ENCODE measurements at regions not wholly inside any gene's neighbourhood (a gene's known extent, or its start where the extent isn't known, plus 50 kb on each side); places are given as distances from the start of the nearest gene placed in this dataset.

- Histone ChIP-seq H3K4me1 (no peaks in the 10 kb centered on the region), H3K27me3 (replicated peaks; ENCODE audit: control insufficient read depth, insufficient read depth, low read length) (peaks cover 1% of the 10 kb centered on the region), H3K36me3 (ENCODE audit: control insufficient read depth, insufficient read depth, low read length) (no peaks in the 10 kb centered on the region), H3K9me3 (no peaks in the 10 kb centered on the region), H3K4me3 (ENCODE audit: low read depth, low read length) (no peak overlapping the region)
- Mint-ChIP-seq H3K4me1 (ENCODE audit: low read depth, unreplicated experiment) (no peaks in the 10 kb centered on the region), H3K9me3 (ENCODE audit: unreplicated experiment) (no peaks in the 10 kb centered on the region), H3K4me3 (ENCODE audit: unreplicated experiment) (no peak overlapping the region), H3K27me3 (ENCODE audit: insufficient read depth, unreplicated experiment) (peaks cover 9% of the 10 kb centered on the region), H3K27ac (ENCODE audit: unreplicated experiment) (no peak overlapping the region), H3K36me3 (ENCODE audit: insufficient read depth, unreplicated experiment) (no peaks in the 10 kb centered on the region)
- intact Hi-C loops (cut with micrococcal nuclease; ENCODE audit: unreplicated experiment), result no loop called here
- POLR2A ChIA-PET, result no interaction called here
- BruUV-seq (replicated peaks), result no TSS peak
- no peak for TF ChIP-seq CTCF (IDR thresholded peaks at IDR 0.05; ENCODE audit: insufficient read depth in 1 of 2, low read depth in 1 of 2, low read length in 1 of 2, severe bottlenecking in 1 of 2, unreplicated experiment in 1 of 2)
- DNase-seq, result no peak
- CTCF ChIA-PET, result no interaction called here
Measured at GRCh38 chr10:124174071-124174566, 80.7 kb upstream of the CHST15 start.

- Histone ChIP-seq H3K36me3 (ENCODE audit: control insufficient read depth, insufficient read depth, low read length) (no peaks in the 10 kb centered on the region), H3K4me1 (no peaks in the 10 kb centered on the region), H3K27me3 (replicated peaks; ENCODE audit: control insufficient read depth, insufficient read depth, low read length) (peaks cover 1% of the 10 kb centered on the region), H3K4me3 (ENCODE audit: low read depth, low read length) (no peak overlapping the region), H3K9me3 (no peaks in the 10 kb centered on the region)
- ChIA-PET CTCF (no interaction called here), POLR2A (no interaction called here)
- no peaks in the 10 kb centered on the region for H3K9me3 Mint-ChIP-seq (ENCODE audit: unreplicated experiment)
- no peaks in the 10 kb centered on the region for H3K4me1 Mint-ChIP-seq (ENCODE audit: low read depth, unreplicated experiment)
- intact Hi-C loops (cut with micrococcal nuclease; ENCODE audit: unreplicated experiment), result no loop called here
- BruUV-seq (replicated peaks), result no TSS peak
- no peak overlapping the region for H3K27ac Mint-ChIP-seq (ENCODE audit: unreplicated experiment)
- DNase-seq, result no peak
- H3K27me3 Mint-ChIP-seq (ENCODE audit: insufficient read depth, unreplicated experiment), result peaks cover 9% of the 10 kb centered on the region
- TF ChIP-seq CTCF (IDR thresholded peaks at IDR 0.05; ENCODE audit: insufficient read depth in 1 of 2, low read depth in 1 of 2, low read length in 1 of 2, severe bottlenecking in 1 of 2, unreplicated experiment in 1 of 2), result no peak
- no peak overlapping the region for H3K4me3 Mint-ChIP-seq (ENCODE audit: unreplicated experiment)
- H3K36me3 Mint-ChIP-seq (ENCODE audit: insufficient read depth, unreplicated experiment), result no peaks in the 10 kb centered on the region
Measured at GRCh38 chr10:124173298-124173900, 80.0 kb upstream of the CHST15 start.

GRCh38 chr10:124172181-124172916 lies 79.0 kb upstream of the CHST15 start:
- intact Hi-C loops (cut with micrococcal nuclease; ENCODE audit: unreplicated experiment), result no loop called here
- POLR2A ChIA-PET, result no interaction called here
- H3K9me3 Mint-ChIP-seq (ENCODE audit: unreplicated experiment), result no peaks in the 10 kb centered on the region
- no peak overlapping the region for H3K4me3 Mint-ChIP-seq (ENCODE audit: unreplicated experiment)
- no peaks in the 10 kb centered on the region for H3K4me1 ChIP-seq
- CTCF ChIA-PET, result no interaction called here
- H3K4me3 ChIP-seq (ENCODE audit: low read depth, low read length), result no peak overlapping the region
- no peak for DNase-seq
- no peak for TF ChIP-seq CTCF (IDR thresholded peaks at IDR 0.05; ENCODE audit: insufficient read depth in 1 of 2, low read depth in 1 of 2, low read length in 1 of 2, severe bottlenecking in 1 of 2, unreplicated experiment in 1 of 2)
- no peaks in the 10 kb centered on the region for H3K36me3 Mint-ChIP-seq (ENCODE audit: insufficient read depth, unreplicated experiment)
- BruUV-seq (replicated peaks), result no TSS peak
- no peaks in the 10 kb centered on the region for H3K9me3 ChIP-seq
- H3K27me3 ChIP-seq (replicated peaks; ENCODE audit: control insufficient read depth, insufficient read depth, low read length), result peaks cover 1% of the 10 kb centered on the region
- H3K27me3 Mint-ChIP-seq (ENCODE audit: insufficient read depth, unreplicated experiment), result peaks cover 9% of the 10 kb centered on the region
- H3K36me3 ChIP-seq (ENCODE audit: control insufficient read depth, insufficient read depth, low read length), result no peaks in the 10 kb centered on the region
- no peaks in the 10 kb centered on the region for H3K4me1 Mint-ChIP-seq (ENCODE audit: low read depth, unreplicated experiment)
- H3K27ac Mint-ChIP-seq (ENCODE audit: unreplicated experiment), result no peak overlapping the region
